Lung (tissue), 11 donors: ENCODE measurements at regions not wholly inside any gene's neighbourhood (a gene's known extent, or its start where the extent isn't known, plus 50 kb on each side); places are given as distances from the start of the nearest gene placed in this dataset.
"Not testable (repeated sequence)": the region's sequence is repeated elsewhere in the genome, so short reads cannot be mapped to it uniquely, and the experiment has no call there.

Source experiments
- ATAC-seq: fragments of 200-7000 bp; cut with Tn5 transposase; one replicate; pipeline ENCODE4 v1.9.1; 2020; ENCODE audit warnings: moderate number of reproducible peaks; ENCODE audit not compliant: insufficient read depth, low FRiP score
- DNase-seq, 3 donors: peaks; one replicate each; pipeline ENCODE4 v3.0.0-alpha.2; 2013 to 2017
- H3K27ac ChIP-seq, 2 donors: one replicate each; pipeline ENCODE4 v1.5.1; 2013; ENCODE audit warnings: mild to moderate bottlenecking in 2 of 2, moderate library complexity in 2 of 2, control low read depth in 1 of 2, inconsistent platforms in 1 of 2, low read depth in 1 of 2, low read length in 1 of 2
- H3K27me3 ChIP-seq, 3 donors: one replicate each; pipeline ENCODE4 v1.5.1; 2013; ENCODE audit warnings: low read length in 2 of 3; ENCODE audit not compliant: control insufficient read depth in 3 of 3, insufficient read depth in 3 of 3
- H3K36me3 ChIP-seq, 4 donors: one replicate each; pipeline ENCODE4 v1.5.1; 2013; ENCODE audit warnings: low read length in 4 of 4, mild to moderate bottlenecking in 1 of 4, moderate library complexity in 1 of 4; ENCODE audit not compliant: control insufficient read depth in 4 of 4, insufficient read depth in 4 of 4
- H3K4me1 ChIP-seq, 5 donors: one replicate each; pipeline ENCODE4 v1.5.1; 2013; ENCODE audit warnings: low read length in 5 of 5, mild to moderate bottlenecking in 2 of 5, moderate library complexity in 1 of 5; ENCODE audit not compliant: control insufficient read depth in 5 of 5, insufficient read depth in 5 of 5
- H3K4me3 ChIP-seq: one replicate; pipeline ENCODE4 v1.5.1; 2013; ENCODE audit warnings: mild to moderate bottlenecking, control low read depth, moderate library complexity
- H3K9ac ChIP-seq, 2 donors: one replicate each; pipeline ENCODE4 v1.5.1; 2013; ENCODE audit warnings: low read length in 2 of 2, control low read depth in 1 of 2; ENCODE audit not compliant: insufficient read depth in 1 of 2
- H3K9me3 ChIP-seq, 4 donors: one replicate each; pipeline ENCODE4 v1.5.1; 2013; ENCODE audit warnings: low read length in 3 of 4, mild to moderate bottlenecking in 1 of 4, moderate library complexity in 1 of 4; ENCODE audit not compliant: control insufficient read depth in 4 of 4, insufficient read depth in 3 of 4
- WGBS, 2 donors: extraction: QIAGEN DNeasy Blood & Tissue Kit; methylation state at CpG; one replicate each; pipeline ENCODE4 v1.1.7; 2013; 5-methylcytosine and 5-hydroxymethylcytosine counted together
- TF ChIP-seq, protein P1 (sequence below): IDR thresholded peaks from 2 replicates; pipeline ENCODE4 v1.5.1; 2012; ENCODE audit warnings: mild to moderate bottlenecking; ENCODE audit errors: control extremely low read depth, extremely low read depth
- donor health status: control.
- donor health status: control.
- donor health status: Bipolar disorder and iron deficiency.
- donor health status: healthy.
- donor health status: DM: yes; HTN: yes; CAD: no.

- H3K27me3 ChIP-seq: no peaks in the 10 kb centered on the region
- TF ChIP-seq, protein P1, sequence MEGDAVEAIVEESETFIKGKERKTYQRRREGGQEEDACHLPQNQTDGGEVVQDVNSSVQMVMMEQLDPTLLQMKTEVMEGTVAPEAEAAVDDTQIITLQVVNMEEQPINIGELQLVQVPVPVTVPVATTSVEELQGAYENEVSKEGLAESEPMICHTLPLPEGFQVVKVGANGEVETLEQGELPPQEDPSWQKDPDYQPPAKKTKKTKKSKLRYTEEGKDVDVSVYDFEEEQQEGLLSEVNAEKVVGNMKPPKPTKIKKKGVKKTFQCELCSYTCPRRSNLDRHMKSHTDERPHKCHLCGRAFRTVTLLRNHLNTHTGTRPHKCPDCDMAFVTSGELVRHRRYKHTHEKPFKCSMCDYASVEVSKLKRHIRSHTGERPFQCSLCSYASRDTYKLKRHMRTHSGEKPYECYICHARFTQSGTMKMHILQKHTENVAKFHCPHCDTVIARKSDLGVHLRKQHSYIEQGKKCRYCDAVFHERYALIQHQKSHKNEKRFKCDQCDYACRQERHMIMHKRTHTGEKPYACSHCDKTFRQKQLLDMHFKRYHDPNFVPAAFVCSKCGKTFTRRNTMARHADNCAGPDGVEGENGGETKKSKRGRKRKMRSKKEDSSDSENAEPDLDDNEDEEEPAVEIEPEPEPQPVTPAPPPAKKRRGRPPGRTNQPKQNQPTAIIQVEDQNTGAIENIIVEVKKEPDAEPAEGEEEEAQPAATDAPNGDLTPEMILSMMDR: no peak
- no peak overlapping the region for H3K9ac ChIP-seq
- no peak overlapping the region for H3K27ac ChIP-seq
- DNase-seq (no peak), ATAC-seq (no peak)
- no peaks in the 10 kb centered on the region for H3K4me1 ChIP-seq
- no peaks in the 10 kb centered on the region for H3K36me3 ChIP-seq
- peaks cover 0 to 5% (median 3%) of the 10 kb centered on the region in 4 donors for H3K9me3 ChIP-seq
- H3K4me3 ChIP-seq: no peak overlapping the region
- WGBS, 2 donors: 81 to 90% methylated on average over 1 of the region's 1 CpG
These were observed 421.8 kb upstream of the MAP2 start for GRCh38 chr2:209002054-209002453.

DNA sequence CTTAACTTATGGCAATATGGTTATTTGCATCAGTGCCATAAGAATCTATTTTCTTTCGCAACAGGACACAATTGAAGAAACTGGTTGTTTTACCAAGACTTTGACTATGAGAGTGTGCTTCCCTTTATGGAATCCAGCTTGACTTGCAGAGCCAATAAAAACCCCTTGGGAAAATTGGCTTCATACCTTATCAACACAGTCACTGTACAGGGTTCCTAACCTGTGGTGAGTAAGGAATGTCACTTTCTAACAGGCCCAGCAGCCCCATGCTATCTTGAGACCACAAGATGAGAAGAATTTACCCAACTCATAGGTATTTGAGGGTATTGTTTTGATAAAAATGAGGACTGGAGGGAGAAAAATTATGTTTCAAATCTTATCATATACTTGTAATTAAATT, 418.5 kb upstream of the MAP2 start:
- no peaks in the 10 kb centered on the region for H3K36me3 ChIP-seq
- H3K4me3 ChIP-seq: no peak overlapping the region
- ATAC-seq (no peak), DNase-seq (no peak)
- no peak overlapping the region for H3K27ac ChIP-seq
- 84 to 85% methylated on average over 1 of the region's 1 CpG for WGBS, 2 donors
- H3K9me3 ChIP-seq: peaks cover 0 to 7% (median 1%) of the 10 kb centered on the region in 4 donors
- H3K4me1 ChIP-seq: no peaks in the 10 kb centered on the region
- H3K9ac ChIP-seq: no peak overlapping the region
- TF ChIP-seq, protein P1: no peak
- no peaks in the 10 kb centered on the region for H3K27me3 ChIP-seq

GRCh38 chr2:209008636-209009287, 415.1 kb upstream of the MAP2 start:
- H3K27ac ChIP-seq: no peak overlapping the region
- no peak overlapping the region for H3K4me3 ChIP-seq
- no peaks in the 10 kb centered on the region for H3K4me1 ChIP-seq
- 89 to 93% methylated on average over 2 of the region's 2 CpGs for WGBS, 2 donors
- DNase-seq (no peak), ATAC-seq (no peak)
- H3K9ac ChIP-seq: no peak overlapping the region
- no peaks in the 10 kb centered on the region for H3K36me3 ChIP-seq
- no peaks in the 10 kb centered on the region for H3K27me3 ChIP-seq
- TF ChIP-seq, protein P1: no peak
- peaks cover 0 to 7% (median 1%) of the 10 kb centered on the region in 4 donors for H3K9me3 ChIP-seq

GRCh38 chr2:209018633-209019032, 405.2 kb upstream of the MAP2 start:
- ATAC-seq, H3K4me3 ChIP-seq, H3K27me3 ChIP-seq, H3K36me3 ChIP-seq, H3K9me3 ChIP-seq, H3K9ac ChIP-seq, DNase-seq, H3K27ac ChIP-seq, H3K4me1 ChIP-seq: not testable (repeated sequence)
- 78 to 88% methylated on average over 6 of the region's 6 CpGs for WGBS, 2 donors
